Prostate gland (tissue), 2 donors: ENCODE measurements at regions not wholly inside any gene's neighbourhood (a gene's known extent, or its start where the extent isn't known, plus 50 kb on each side); places are given as distances from the start of the nearest gene placed in this dataset.

Experiments used
- DNase-seq: peaks from one replicate; pipeline ENCODE4 v3.0.0-alpha.2; 2019; ENCODE audit warnings: low spot score
- H3K27ac ChIP-seq, 2 donors: fragments of 200-600 bp; sonication (generic); 2 replicates each; pipeline ENCODE4 v1.5.1; 2017 to 2019
- H3K27me3 ChIP-seq: fragments of 200-600 bp; sonication (generic); replicated peaks from 2 replicates; pipeline ENCODE4 v1.5.1; 2019; ENCODE audit not compliant: insufficient read depth
- H3K36me3 ChIP-seq, 2 donors: fragments of 200-600 bp; sonication (generic); 1 replicate in 1 of 2; 2 replicates in 1 of 2; pipeline versions ENCODE4 v1.5.1 to v1.8.1; 2017 to 2019
- H3K4me1 ChIP-seq: fragments of 200-600 bp; sonication (generic); replicated peaks from 2 replicates; pipeline ENCODE4 v1.5.1; 2019
- H3K4me3 ChIP-seq, 2 donors: fragments of 200-600 bp; sonication (generic); 2 replicates each; pipeline ENCODE4 v1.5.1; 2017 to 2019
- H3K9me3 ChIP-seq: fragments of 200-600 bp; sonication (generic); 2 replicates; pipeline ENCODE4 v1.5.1; 2017
- POLR2A ChIP-seq: fragments of 450-650 bp; IDR thresholded peaks from one replicate; pipeline ENCODE4 v1.6.1; 2016; ENCODE audit warnings: antibody characterized with exemption, mild to moderate bottlenecking
- POLR2AphosphoS5 ChIP-seq: sonication (generic); formaldehyde crosslinking; IDR thresholded peaks from one replicate; pipeline ENCODE4 v1.6.1; 2017; ENCODE audit warnings: antibody characterized with exemption
- WGBS: methylation state at CpG from one replicate; pipeline ENCODE4 v1.1.5; 2018; 5-methylcytosine and 5-hydroxymethylcytosine counted together
- intact Hi-C: fragments of 100-400 bp; cut with DNase I; formaldehyde crosslinking; loops from one replicate; pipeline ENCODE4 v1.14.2; 2022
- TF ChIP-seq, protein P1 (sequence below), 4 experiments: fragments of 200-600 bp in 2 of 4; fragments of 450-650 bp in 2 of 4; sonication (generic) in 2 of 4; IDR thresholded peaks; 1 replicate in 3 of 4; 2 replicates in 1 of 4; pipeline ENCODE4 v1.5.1; 2016 to 2019; ENCODE audit warnings: antibody characterized with exemption in 4 of 4, mild to moderate bottlenecking in 2 of 4, moderate library complexity in 2 of 4

DNA sequence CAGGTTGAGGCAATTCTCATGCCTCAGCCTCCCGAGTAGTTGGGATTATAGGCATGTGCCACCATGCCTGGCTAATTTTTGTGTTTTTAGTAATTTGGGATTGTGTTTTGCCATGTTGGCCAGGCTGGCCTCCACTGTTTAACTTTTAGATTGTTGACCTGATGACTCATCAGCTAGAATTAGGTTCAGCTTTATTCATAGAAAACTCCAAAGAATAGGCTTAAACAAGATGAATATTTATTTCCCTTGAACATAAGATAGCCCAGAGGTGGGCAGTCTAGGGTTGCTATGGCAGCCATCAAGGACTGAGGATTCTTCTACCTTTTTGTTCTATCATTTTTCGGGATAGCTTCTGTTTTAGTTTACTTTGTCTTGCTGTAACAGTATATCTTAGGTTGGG lies 99.6 kb upstream of the SELENOK start:
- Histone ChIP-seq H3K36me3 (no peaks in the 10 kb centered on the region), H3K9me3 (no peaks in the 10 kb centered on the region), H3K4me1 (no peaks in the 10 kb centered on the region), H3K27me3 (no peaks in the 10 kb centered on the region), H3K4me3 (no peak overlapping the region), H3K27ac (no peak overlapping the region)
- TF ChIP-seq, protein P1, sequence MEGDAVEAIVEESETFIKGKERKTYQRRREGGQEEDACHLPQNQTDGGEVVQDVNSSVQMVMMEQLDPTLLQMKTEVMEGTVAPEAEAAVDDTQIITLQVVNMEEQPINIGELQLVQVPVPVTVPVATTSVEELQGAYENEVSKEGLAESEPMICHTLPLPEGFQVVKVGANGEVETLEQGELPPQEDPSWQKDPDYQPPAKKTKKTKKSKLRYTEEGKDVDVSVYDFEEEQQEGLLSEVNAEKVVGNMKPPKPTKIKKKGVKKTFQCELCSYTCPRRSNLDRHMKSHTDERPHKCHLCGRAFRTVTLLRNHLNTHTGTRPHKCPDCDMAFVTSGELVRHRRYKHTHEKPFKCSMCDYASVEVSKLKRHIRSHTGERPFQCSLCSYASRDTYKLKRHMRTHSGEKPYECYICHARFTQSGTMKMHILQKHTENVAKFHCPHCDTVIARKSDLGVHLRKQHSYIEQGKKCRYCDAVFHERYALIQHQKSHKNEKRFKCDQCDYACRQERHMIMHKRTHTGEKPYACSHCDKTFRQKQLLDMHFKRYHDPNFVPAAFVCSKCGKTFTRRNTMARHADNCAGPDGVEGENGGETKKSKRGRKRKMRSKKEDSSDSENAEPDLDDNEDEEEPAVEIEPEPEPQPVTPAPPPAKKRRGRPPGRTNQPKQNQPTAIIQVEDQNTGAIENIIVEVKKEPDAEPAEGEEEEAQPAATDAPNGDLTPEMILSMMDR (IDR thresholded peaks at IDR 0.05), result no peak
- no peak for TF ChIP-seq POLR2A
- no peak for TF ChIP-seq POLR2AphosphoS5
- WGBS, result 69% methylated on average over 2 of the region's 2 CpGs
- DNase-seq, result no peak
- intact Hi-C loops, result no loop called here

DNA sequence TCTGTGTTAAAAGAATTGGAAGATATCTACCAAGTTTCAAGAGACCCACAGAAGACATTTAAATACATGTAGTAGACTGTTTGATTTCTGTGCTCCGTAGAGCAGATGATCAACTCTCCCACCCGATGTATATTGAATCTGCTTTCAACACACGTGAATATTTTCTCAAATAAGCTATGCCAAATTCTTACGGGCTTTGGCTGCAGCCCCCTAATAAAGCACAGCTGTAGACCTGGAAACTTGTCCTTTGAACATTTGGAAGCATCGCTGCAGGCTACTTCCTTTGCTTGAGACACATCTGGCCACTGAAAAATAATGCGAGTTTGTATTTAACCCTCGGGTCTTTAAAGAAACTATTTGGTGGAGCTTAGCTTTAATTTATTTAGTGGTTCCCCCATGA lies 98.3 kb upstream of the SELENOK start:
- Histone ChIP-seq H3K9me3 (no peaks in the 10 kb centered on the region), H3K27me3 (no peaks in the 10 kb centered on the region), H3K4me1 (no peaks in the 10 kb centered on the region), H3K4me3 (no peak overlapping the region), H3K27ac (no peak overlapping the region), H3K36me3 (no peaks in the 10 kb centered on the region)
- intact Hi-C loops, result no loop called here
- TF ChIP-seq POLR2A (no peak), POLR2AphosphoS5 (no peak)
- TF ChIP-seq, protein P1 (IDR thresholded peaks at IDR 0.05), result no peak
- DNase-seq, result no peak
- 17% methylated on average over 7 of the region's 7 CpGs for WGBS

DNA sequence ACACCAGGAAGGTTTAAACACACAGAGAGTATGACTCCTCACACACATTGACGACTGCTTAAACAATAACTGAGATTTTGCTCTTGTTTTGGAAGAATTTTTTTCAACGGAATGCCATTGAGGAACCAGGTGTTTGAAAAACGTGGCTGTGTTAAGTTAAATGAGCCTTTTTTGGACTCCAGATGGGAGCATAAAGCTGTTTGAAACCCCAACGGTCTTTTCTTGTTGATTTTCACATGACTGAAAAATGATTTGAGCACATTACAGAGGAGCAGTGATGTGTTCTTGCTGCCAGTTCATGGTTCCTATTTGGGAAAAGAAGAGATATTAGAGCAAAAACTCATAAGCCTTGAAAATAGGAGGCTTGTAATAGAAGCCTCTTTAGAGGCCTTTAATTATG lies 97.8 kb upstream of the SELENOK start:
- H3K27me3 ChIP-seq, result no peaks in the 10 kb centered on the region
- no peak overlapping the region for H3K4me3 ChIP-seq
- intact Hi-C loops, result no loop called here
- H3K27ac ChIP-seq, result no peak overlapping the region
- H3K9me3 ChIP-seq, result no peaks in the 10 kb centered on the region
- H3K36me3 ChIP-seq, result no peaks in the 10 kb centered on the region
- WGBS, result 52% methylated on average over 4 of the region's 4 CpGs
- DNase-seq, result no peak
- no peaks in the 10 kb centered on the region for H3K4me1 ChIP-seq
- TF ChIP-seq, protein P1 (IDR thresholded peaks at IDR 0.05), result no peak
- TF ChIP-seq POLR2AphosphoS5 (no peak), POLR2A (no peak)

DNA sequence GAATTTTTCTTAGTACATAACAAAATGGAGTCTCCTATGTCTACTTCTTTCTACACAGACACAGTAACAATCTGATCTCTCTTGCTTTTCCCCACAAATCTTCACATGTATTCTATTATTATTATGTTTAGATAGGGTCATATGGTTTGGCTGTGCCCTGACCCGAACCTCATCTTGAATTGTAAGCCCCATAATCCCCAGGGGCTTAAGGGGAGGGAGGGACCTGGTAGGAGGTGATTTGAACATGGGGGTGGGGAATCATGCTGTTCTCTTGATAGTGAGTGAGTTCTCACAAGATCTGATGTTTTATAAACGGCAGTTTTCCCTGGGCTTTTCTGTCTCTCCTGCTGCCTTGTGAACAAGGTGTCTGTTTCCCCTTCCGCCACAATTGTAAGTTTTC lies 86.7 kb upstream of the SELENOK start:
- Histone ChIP-seq H3K4me1 (no peaks in the 10 kb centered on the region), H3K36me3 (no peaks in the 10 kb centered on the region), H3K27me3 (no peaks in the 10 kb centered on the region), H3K27ac (no peak overlapping the region), H3K9me3 (no peaks in the 10 kb centered on the region), H3K4me3 (no peak overlapping the region)
- DNase-seq, result no peak
- intact Hi-C loops, result no loop called here
- 65% methylated on average over 3 of the region's 3 CpGs for WGBS
- TF ChIP-seq, protein P1 (IDR thresholded peaks at IDR 0.05), result no peak
- TF ChIP-seq POLR2AphosphoS5 (no peak), POLR2A (no peak)

DNA sequence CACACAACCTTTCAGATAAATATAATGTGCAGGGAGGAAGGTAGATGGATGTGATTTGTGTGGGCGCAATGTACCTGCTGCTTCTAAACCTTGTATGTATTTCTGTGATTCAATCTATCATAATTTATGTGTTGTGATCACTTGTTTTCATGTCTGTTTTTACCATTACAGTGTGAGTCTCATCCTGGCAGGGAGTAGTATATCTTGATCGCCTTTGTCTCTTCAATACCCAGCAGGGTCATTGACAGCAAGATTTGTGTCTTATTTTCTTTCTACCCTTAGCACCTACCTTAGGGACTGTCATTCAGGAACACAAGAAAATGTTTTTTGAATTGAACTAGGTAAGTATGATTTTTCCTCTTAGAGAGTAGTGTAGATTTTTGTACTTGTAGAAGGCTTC lies 83.7 kb upstream of the SELENOK start:
- TF ChIP-seq, protein P1 (IDR thresholded peaks at IDR 0.05), result no peak
- no peak for TF ChIP-seq POLR2A
- no peak for TF ChIP-seq POLR2AphosphoS5
- H3K4me1 ChIP-seq, result no peaks in the 10 kb centered on the region
- WGBS, result 95% methylated on average over 2 of the region's 2 CpGs

More for the DNA sequence above, 83.7 kb upstream of the SELENOK start:
- intact Hi-C loops, result no loop called here
- H3K27me3 ChIP-seq, result no peaks in the 10 kb centered on the region
- no peak overlapping the region for H3K4me3 ChIP-seq
- H3K27ac ChIP-seq, result no peak overlapping the region
- no peak for DNase-seq
- H3K9me3 ChIP-seq, result no peaks in the 10 kb centered on the region
- no peaks in the 10 kb centered on the region for H3K36me3 ChIP-seq
